ENCODE measurements at regions not wholly inside any gene's neighbourhood (a gene's known extent, or its start where the extent isn't known, plus 50 kb on each side); places are given as distances from the start of the nearest gene placed in this dataset.

DNA sequence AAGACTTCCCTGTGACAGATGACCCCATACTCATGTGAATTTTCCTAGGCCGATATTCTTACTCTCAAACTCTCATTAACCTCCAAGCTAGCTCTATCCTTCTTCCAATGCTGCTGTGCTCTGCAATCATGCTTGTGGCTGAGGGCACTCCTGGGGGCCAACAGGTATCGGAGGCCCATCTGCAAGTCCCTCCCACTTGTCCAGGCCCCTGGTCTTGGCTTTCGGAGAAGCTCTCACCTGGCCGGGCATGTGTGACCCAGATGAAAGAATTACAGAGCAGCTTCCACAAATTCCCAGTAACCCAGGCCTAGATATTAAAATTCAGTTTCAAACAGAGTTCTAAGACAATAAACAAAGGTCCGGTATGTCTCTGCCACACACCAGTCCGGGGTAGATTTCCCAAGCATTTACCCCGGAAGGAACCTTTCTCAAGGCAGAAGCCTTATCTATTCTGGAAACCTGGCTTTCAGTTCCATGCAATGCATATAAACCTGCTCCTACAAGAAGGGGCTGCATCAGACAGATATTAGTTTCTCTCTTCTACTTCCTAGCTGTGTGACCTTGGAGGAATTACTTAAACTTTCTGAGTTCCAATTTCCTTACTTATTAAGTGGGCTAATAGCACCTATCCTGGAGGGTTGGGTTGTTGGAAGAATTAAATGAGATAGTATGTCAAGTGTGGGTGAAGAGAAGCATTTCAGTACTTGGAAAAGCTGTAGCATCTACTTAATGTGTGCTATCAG, 270.8 kb downstream of the PTTG2 start:
- no peak for DNase-seq

DNA sequence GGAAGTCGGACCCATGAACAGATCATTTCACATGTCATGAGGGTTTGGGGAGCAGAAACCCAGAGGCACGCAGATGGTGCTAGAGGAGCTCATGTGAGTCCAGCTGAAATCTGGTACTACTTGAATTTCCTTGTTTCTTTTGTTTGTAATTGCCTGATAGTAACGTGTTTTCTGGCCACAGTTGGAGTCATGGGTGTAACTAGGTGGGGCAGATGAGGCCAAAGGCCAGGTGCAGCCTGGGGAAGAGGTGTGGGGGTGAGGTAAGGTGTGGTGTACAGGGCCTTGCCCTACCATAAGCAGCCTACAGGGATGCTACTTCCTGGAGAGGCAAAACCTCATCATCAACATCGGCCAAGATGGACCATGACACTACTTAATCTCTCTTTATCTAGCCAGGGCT, 271.4 kb downstream of the PTTG2 start:
- no peak for DNase-seq

DNA sequence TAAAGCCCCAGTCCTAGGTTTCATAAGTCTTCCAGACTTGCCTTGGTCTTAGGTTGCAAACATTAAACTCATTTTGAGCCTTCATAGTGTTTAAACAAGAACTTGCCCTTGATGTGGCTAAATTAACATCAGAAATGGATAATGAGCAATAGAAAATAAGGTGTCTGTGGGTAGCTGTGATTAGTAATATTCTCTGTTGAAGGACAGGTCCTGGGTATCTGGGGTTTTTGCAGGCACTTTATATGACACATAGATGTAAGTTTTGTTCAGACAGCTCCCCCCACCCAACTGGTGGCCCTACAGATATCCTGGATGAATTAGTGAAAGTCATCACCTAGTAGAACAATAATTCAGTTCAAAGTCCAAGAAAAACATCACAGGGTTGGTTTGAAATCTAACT, 272.5 kb downstream of the PTTG2 start:
- no peak for DNase-seq

- DNase-seq = no peak
Measured at GRCh38 chr4:38233727-38234480, 273.7 kb downstream of the PTTG2 start.

DNA sequence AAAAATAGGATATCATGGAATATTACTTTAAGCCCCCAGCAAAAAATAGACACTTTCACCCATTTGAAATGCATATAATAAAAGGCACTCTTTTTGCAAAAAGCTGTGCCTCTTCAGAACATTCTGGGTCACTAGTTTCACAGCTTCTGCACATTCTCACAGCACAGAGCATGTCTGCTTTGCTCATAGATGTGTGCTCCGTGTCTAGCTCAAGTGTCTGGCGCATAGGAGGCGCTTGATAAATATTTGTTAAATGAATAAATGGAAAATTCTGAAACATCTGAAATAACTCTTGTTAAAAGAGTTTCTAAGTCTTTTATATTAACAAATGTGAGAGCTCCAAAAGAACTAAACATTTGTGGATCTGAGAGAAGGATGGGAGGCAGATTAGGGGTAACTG, 275.2 kb downstream of the PTTG2 start:
- no peak for DNase-seq

- no peak for DNase-seq
Measured at GRCh38 chr4:38236003-38236402, 275.8 kb downstream of the PTTG2 start.

DNA sequence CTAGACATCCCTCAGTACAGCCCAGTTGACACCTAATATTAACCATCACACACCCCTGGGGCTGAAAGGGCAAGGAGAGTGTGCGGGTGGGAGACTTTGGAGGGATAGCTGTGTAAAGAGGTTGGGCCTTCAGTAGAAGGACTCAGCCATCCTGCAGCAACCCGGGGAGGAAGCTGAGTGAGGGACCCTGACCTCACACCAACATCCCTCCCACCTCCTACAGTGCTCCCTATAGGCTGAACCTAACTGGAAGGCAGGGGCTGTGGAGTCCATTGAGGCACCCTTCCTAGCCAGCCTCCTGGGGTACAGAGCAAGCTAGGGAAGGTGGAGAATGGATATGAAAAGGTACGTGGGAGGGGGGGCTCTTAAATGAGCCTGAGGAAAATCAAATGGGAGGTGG, 276.3 kb downstream of the PTTG2 start:
- DNase-seq = no peak

GRCh38 chr4:38237139-38237538, 276.9 kb downstream of the PTTG2 start:
- DNase-seq = no peak

DNA sequence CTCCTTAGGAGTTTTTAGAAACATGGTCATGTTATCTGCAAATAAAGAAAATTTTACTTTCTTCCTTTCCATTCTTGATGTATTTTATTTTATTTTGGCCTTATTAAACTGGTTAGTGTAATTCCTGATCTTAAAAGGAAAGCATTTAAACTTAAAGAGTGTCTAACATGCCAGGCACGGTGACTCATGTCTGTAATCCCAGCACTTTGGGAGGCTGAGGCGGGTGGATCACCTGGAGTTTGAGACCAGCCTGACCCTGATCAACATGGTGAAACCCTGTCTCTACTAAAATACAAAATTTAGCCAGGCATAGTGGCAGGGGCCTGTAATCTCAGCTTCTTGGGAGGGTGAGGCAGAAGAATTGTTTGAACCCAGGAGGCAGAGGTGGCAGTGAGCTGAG, 281.3 kb downstream of the PTTG2 start:
- DNase-seq = no peak

- DNase-seq = no peak
Measured at GRCh38 chr4:38242101-38242500, 281.9 kb downstream of the PTTG2 start.

DNA sequence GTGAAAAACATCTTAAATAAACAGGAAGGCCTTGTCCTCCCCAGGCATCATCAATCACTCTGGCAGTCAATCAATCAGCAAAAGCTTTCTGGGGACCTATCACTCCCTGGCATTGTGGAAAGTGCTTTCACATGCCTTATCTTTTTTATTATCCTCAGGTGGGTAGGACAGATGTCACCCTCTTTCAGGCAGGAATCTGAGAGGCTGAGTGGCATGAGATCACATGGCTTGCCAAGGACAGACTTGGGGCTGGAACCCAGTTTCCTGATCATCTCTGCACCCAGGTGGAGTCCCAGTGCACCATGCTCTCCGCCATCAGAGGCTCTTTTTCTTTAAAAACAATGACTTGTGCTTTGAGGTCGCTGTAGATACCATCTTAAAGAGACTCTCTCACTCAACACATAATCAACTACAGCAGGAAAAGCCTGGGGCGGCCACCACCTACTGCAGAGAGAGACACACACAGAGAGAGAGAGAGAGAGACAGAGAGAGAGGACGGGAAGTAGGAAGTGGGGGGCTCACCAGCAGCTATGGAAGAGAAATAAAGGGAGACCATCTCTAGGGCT, 282.7 kb downstream of the PTTG2 start:
- no peak for DNase-seq

GRCh38 chr4:38243388-38244053, 283.3 kb downstream of the PTTG2 start:
- no peak for DNase-seq

DNA sequence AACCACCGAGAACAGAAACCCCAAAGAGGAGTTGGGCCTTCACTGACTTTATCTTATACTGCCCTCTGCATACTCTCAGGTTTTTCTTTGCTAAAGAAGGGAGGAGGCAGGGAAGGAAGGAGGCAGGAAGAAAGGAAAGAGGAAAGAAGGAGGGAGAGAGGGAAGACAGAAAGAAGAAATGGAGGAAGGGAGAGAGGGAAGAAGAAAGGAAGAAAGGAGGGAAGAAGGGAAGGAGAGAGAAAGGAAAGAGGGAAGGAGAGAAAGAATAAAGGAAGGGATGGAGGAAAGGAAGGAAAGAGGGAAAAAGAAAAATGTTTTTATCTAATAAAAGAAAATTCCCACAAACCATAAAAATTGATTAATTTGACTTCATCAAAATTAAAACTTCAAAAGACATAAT, 294.6 kb downstream of the PTTG2 start:
- no peak for DNase-seq

DNA sequence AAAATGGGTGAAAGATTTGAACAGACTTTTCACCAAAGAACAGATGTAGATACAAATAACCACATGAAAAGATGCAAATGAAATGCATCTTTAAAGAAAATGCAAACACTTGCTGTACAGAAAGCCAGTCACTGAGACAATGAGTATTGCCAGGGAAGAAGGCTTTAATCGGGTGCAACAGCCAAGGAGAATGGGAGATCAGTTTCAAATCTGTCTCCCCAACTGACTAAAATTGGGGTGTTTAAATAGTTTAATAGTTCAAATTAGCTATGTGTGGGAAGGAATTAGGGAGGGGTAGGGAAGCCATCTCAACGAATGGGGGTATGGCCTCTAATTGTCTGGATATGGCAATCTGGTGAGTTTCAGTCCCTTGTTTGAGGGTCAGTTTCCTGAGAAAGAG, 295.4 kb downstream of the PTTG2 start:
- no peak for DNase-seq

DNA sequence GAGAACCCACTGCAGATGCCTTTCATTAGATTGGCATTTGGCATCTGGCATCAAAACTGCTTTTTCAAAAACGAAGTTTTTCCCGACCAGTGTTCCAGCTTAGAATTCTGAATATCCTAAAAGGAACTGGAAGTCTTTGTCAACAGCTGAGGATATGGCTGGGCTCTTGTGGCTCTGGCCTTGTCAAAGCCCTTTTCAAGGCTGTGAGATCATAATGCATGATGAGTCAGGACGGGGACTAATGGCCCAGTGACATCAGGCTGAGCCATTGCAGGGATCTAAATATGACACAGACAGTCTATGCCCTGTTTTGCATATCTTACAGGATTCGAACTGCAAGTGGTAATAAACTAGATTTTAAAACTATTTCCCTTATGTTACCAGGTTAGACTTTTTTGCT, 306.4 kb downstream of the PTTG2 start:
- no peak for DNase-seq

GRCh38 chr4:38268108-38268820, 308.1 kb downstream of the PTTG2 start:
- no peak for DNase-seq

GRCh38 chr4:38268837-38269236, 308.6 kb downstream of the PTTG2 start:
- DNase-seq = no peak

GRCh38 chr4:38273407-38273806, 313.2 kb downstream of the PTTG2 start:
- no peak for DNase-seq

GRCh38 chr4:38275331-38276100, 315.3 kb downstream of the PTTG2 start:
- DNase-seq = no peak

GRCh38 chr4:38278255-38278654, 318.1 kb downstream of the PTTG2 start:
- no peak for DNase-seq

DNA sequence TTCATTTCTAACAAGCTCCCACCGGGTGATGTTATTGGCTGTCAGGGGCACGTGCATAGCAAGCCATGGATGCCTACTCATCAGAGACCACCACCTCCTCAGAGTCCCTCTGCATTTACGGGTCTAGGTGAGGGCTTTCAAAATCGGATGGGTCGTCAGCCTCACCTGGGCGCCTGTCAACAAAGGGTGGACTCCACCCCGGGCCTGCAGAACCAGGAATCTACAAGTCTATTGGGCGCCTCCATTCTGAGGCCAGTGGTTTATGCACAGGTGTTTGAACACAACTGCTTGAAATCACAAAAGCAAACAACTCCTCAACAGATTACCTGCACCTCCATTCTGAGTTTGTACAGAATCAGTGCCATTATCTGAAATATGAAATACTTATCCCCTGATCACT, 318.9 kb downstream of the PTTG2 start:
- no peak for DNase-seq

DNA sequence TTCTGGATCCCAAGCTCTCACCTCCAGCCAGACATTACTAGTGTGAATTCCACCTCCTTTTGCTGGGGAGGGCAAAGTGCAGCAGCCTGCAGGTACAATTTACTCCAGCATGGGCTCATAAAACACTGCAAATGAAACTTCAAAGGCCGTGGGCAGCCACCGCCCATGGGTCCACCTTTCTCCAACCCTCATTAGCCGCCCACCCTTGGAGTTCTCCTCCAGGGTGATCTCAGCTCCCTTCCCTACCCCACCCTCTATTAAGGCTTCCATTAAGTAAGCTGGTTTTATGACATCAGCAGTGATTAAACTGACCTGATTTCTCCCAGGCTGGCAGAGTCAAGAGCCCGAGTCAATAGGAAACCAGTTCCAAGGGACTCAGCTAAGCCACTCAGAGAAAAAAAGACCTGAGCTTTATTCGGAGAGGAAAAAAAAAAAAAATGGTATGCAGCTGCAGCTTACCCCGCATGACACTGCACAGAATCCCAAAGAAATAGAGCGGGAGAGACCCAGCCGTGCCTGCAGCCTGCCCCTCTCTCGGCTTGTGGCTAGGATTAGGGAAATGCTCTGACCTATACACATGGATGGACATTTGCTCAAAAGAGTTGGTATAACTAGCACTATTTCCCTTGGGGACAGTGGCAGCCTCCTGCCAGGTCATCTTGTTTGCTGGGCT, 319.6 kb downstream of the PTTG2 start:
- DNase-seq = no peak
